COLO668 (cell line): ENCODE measurements at regions not wholly inside any gene's neighbourhood (a gene's known extent, or its start where the extent isn't known, plus 50 kb on each side); places are given as distances from the start of the nearest gene placed in this dataset.
A peak's percentile ranks its signal among the peaks of the same experiment; 100 is the strongest.
"Not testable (repeated sequence)": the region's sequence is repeated elsewhere in the genome, so short reads cannot be mapped to it uniquely, and the experiment has no call there.

ENCODE experiments used
- DNase-seq: peaks from one replicate; lab custom pipeline; 2025; ENCODE audit not compliant: unreplicated experiment; lab: John Stamatoyannopoulos, UW

GRCh38 chr3:127419641-127420553 is 132.1 kb upstream of the PRR20G start:
- DNase-seq: no peak

DNA sequence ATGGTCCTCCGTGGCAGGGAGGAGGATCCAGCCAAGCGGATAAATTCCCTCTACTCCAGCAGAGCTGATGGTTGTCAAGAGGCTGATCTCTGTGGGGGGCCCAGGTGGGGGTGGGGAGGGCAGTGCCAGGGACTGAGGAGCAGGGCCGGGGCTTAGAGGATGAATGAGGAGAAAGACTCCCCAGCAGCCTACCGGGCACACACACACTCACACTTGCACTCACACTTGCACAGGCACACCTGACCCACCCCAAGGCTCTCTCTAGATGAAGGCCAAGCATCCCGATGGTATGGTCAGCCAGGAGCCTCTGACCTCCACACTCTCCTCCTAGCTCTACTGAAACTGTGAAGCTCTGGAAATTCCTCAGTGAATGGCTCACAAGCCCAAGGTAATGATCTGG is 131.3 kb upstream of the PRR20G start:
- no peak for DNase-seq

DNA sequence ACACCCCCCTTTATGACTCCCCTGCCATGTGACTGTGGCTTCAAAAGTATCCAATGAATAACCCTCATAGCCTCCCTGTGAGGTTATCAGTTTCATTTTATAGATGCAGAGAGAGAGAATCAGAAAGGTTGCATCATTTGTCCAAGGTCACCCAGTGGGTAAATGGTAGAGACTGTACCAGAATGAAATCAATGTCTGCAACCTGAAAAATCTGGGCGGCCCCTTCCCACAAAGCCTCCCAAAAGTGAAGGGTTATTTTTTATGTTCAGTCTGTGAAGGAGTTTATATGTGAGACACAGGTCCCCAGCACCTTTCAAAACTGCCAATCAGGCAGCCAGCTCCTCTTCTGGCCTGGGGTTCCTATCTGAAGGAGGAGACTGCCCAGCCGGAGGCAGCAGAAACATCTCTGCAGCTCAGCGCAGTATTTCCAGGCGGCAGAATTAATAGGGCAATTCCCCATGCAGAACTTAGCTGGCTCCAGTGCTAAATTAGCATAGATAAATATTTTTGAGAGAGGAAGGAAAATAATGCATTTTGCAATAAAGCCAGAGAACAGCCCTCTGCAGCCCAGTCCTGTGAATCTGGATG is 130.8 kb upstream of the PRR20G start:
- DNase-seq: no peak

- DNase-seq: no peak
Observed at GRCh38 chr3:127417709-127418559, 130.1 kb upstream of the PRR20G start.

GRCh38 chr3:127413871-127414270 is 126.0 kb upstream of the PRR20G start:
- DNase-seq: no peak

- DNase-seq: no peak
Observed at GRCh38 chr3:127413318-127413673, 125.5 kb upstream of the PRR20G start.

- DNase-seq: no peak
Observed at GRCh38 chr3:127412578-127413317, 124.9 kb upstream of the PRR20G start.

DNA sequence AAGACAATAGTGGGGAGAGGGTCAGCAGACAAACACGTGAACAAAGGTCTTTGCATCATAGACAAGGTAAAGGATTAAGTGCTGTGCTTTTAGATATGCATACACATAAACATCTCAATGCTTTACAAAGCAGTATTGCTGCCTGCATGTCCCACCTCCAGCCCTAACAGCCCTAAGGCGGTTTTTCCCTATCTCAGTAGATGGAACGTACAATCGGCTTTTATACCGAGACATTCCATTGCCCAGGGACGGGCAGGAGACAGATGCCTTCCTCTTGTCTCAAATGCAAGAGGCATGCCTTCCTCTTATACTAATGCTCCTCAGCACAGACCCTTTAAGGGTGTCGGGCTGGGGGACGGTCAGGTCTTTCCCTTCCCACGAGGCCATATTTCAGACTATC is 124.0 kb upstream of the PRR20G start:
- DNase-seq: not testable (repeated sequence)

DNA sequence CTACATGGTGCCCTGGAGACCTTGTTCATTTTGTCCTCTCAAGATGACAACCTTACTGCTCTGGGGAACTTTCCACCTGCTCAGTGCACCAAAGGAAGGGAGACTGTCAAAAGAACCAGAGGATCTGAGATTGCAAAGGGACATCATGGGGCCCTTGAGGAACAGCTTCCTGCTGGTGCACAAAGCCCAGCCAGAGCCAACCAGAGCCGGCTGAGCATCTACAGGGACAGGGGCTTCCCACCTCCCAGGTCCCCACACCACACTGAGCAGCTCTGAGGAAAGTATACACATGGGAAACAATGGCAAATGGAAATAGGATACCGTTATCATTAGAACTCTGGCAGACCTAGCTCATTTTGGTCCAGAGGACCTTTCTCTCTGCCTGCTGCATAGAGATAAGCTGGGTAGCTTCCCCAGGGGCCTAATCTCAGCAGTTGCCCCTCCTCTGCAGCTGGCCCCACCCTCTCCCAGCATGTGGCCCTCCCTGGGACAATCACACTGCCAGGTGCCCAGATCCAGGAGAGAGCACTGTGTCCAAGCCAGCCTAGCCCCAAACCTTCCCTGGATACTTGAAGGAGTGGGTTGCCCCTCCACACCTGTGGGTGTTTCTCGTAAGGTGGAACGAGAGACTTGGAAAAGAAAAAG is 123.4 kb upstream of the PRR20G start:
- no peak for DNase-seq

DNA sequence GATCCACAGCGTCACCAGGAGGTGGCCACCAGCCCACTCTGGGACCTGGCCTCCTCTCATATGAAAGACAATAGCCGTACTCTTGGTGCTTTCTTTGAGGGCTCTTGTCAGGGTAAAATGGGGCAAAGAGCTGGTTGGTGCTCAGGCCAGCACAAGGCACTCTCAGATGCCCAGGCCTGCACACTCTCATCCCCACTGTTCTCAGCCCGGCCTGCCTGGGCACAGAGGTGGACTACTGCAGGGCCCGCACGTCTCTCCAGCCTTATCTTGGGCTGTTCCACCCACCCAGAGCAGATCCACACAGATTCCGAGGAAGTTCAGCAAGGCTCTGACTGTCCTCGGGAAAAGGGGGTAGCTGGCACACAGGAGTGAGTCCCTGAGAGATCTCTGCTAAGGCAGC is 122.8 kb upstream of the PRR20G start:
- no peak for DNase-seq

DNA sequence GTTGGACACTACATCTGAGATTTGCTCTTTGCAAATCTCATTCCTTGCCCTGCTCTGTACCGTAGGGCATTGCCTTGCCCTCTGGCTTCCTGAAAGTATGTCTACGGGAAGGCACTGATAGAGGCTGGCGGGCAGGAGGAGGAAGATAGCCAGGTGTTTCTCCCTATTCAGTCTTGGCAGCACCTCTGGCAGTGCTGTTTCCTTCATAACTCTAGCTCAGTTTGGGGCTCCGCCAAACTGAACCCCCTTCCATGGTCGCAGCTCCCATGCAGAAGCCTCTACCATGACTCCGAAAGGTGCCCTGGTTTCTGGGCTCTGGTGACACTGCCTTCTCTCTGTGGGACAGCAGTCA is 122.3 kb upstream of the PRR20G start:
- DNase-seq: no peak

GRCh38 chr3:127409421-127410136 is 121.7 kb upstream of the PRR20G start:
- no peak for DNase-seq

- DNase-seq: no peak
Observed at GRCh38 chr3:127408684-127409420, 121.0 kb upstream of the PRR20G start.

DNA sequence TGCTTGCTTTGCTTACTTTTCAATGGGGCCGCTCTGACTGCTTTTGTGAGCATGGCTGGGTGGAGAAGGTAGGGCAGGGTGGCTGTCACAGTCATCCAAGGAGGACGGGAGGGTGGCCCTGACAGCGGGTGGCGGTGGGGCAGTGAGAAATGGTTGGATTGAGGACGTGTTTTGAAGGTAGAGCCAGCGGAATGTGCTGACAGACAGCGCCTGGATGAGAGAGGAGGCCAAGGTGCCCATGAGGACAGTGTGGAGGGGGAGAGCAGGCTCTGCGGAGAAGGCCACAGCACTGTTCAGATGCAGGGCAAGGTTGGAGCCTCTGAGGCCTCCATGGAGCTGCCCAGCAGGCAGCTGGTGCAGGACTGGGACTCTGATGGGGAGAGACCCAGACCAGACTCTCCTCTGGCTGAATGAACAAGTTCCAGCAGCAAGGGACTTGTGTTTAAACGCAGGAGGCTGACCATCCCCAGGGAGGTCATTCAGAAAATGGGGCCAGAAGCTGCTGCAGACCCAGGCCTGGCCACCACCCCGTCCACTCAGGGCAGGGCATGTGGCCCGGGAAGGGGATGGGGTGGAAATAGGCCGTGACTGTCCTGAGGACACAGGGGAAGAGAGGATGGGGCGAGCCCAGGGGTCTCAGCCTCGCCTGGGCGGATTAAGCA is 120.3 kb upstream of the PRR20G start:
- no peak for DNase-seq

DNA sequence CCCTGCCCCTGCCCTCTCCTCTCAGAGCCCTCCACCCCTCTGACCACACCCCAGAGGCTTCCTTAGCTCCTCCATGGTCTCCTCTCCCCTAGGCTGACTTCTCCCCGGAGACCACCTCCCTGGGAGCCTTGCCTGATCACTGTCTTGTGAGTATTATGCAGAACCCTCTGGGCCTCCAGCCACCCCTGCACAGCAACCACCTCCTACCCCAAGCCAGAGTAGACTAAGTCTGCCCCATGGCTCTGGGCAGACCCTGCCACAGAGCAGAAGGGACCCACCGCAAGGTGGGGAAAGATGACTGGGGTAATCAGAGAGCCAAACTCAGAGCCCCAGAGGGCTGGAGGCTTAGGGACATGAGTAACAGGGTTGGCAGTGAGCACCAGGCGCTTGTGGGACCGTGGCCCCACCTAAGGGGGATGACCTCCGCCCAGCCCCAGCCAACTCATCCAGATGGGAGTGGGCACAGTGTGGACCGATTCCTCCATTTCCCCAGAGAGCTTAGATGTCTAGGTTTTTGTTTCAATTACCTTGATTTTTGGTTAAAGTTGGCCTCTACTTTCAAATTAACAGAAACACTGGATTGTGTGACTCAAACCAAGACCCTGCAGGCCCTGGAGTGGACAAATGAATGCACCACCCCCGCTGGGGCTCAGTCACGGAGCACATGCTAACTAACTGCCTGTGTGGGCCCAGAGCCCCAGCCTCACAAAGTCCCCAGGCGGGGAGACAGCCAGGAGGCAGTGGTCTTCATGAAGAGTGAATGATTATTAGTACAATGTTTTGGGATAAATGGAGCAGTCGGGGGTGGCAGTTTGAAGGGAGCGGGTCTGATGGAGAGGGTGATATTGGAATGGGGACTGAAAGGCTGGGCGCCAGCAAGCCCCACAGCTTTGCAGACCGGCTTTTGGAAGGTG is 119.4 kb upstream of the PRR20G start:
- DNase-seq: no peak

DNA sequence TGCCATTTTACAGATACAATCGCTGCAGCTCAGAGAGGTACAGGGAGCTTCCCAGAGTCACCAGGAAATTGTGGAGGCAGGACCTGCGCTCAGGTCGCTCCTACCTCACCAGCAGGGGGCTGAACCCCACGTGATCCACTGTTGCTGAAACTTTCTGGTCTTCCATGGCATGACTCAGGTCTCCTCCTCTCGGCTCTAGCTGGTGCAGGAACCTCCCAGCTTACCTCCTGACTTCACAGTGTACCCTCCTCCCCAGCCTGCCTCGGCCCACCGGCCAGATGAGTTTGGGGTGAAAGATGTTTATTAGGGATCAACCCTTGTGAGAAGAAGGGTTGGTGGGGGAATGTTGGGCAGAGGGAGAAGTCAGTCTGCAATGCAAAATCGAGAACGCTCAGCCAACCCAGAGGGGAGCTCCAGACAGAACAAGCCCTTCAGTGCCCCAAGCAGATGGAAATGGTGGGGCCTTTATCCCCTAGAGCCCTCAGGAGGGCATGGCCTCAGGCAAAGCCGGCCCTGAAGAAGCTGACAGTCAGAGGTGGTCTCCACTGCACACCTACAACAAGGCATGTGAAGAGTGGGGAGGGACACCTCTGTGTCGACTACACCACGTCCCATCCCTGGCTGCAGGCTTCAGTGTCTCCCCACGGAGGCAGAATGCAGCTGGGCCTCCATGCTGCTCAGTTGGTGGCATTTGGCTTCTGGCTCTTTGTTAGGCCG is 118.6 kb upstream of the PRR20G start:
- peak; percentile 7 for DNase-seq

DNA sequence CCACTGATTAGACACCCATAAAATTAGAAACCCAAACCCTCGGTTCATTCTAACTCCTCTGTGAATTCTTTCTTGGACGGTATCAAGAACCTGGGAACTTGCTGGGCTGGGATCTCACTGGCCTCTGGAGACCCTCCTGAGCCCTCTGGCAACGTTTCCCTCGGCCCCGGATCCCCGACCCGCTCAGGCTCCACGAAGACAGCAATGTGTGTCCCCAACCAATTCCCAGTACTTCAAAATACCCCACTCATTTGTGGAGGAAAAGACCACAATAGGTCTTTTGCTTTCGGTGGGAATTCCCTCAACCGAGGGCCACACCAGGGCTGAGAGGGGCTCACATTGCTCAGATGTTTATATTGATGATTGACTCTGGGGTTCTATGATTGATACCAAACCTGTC is 117.9 kb upstream of the PRR20G start:
- no peak for DNase-seq
